Activated T-cell treated with anti-CD3 and anti-CD28 coated beads, Interleukin-2, amount 50 U/mL, for 1 hour (primary cell): ENCODE measurements at regions not wholly inside any gene's neighbourhood (a gene's known extent, or its start where the extent isn't known, plus 50 kb on each side); places are given as distances from the start of the nearest gene placed in this dataset.
"Not testable (repeated sequence)": the region's sequence is repeated elsewhere in the genome, so short reads cannot be mapped to it uniquely, and the experiment has no call there.

Experiments used
- DNase-seq: peaks from one replicate; pipeline ENCODE4 v3.0.0-alpha.2; 2020

GRCh38 chr7:10507032-10507431 lies 466.6 kb upstream of the PHF14 start:
- no peak for DNase-seq

GRCh38 chr7:10521306-10521705 lies 452.4 kb upstream of the PHF14 start:
- no peak for DNase-seq

GRCh38 chr7:10533429-10533828 lies 440.2 kb upstream of the PHF14 start:
- DNase-seq = not testable (repeated sequence)

- DNase-seq = no peak
Observed at GRCh38 chr7:10536561-10536960, 437.1 kb upstream of the PHF14 start.

GRCh38 chr7:10537764-10538163 lies 435.9 kb upstream of the PHF14 start:
- DNase-seq = no peak

GRCh38 chr7:10557375-10557774 lies 416.3 kb upstream of the PHF14 start:
- no peak for DNase-seq

- DNase-seq = no peak
Observed at GRCh38 chr7:10560497-10560896, 413.2 kb upstream of the PHF14 start.

GRCh38 chr7:10568891-10569290 lies 404.8 kb upstream of the PHF14 start:
- DNase-seq = no peak

GRCh38 chr7:10571759-10572158 lies 401.9 kb upstream of the PHF14 start:
- no peak for DNase-seq

- no peak for DNase-seq
Observed at GRCh38 chr7:10577866-10578374, 395.8 kb upstream of the PHF14 start.

GRCh38 chr7:10579561-10579960 lies 394.1 kb upstream of the PHF14 start:
- no peak for DNase-seq

GRCh38 chr7:10584886-10585285 lies 388.8 kb upstream of the PHF14 start:
- DNase-seq = no peak

GRCh38 chr7:10588084-10588483 lies 385.6 kb upstream of the PHF14 start:
- DNase-seq = no peak

- no peak for DNase-seq
Observed at GRCh38 chr7:10592604-10593003, 381.1 kb upstream of the PHF14 start.

- no peak for DNase-seq
Observed at GRCh38 chr7:10593080-10593479, 380.6 kb upstream of the PHF14 start.

GRCh38 chr7:10596827-10597226 lies 376.8 kb upstream of the PHF14 start:
- DNase-seq = no peak

GRCh38 chr7:10604128-10604527 lies 369.5 kb upstream of the PHF14 start:
- no peak for DNase-seq

- no peak for DNase-seq
Observed at GRCh38 chr7:10612950-10613349, 360.7 kb upstream of the PHF14 start.

GRCh38 chr7:10618953-10619352 lies 354.7 kb upstream of the PHF14 start:
- no peak for DNase-seq

GRCh38 chr7:10632712-10633111 lies 341.0 kb upstream of the PHF14 start:
- no peak for DNase-seq

GRCh38 chr7:10634239-10634638 lies 339.4 kb upstream of the PHF14 start:
- no peak for DNase-seq

GRCh38 chr7:10637991-10638390 lies 335.7 kb upstream of the PHF14 start:
- no peak for DNase-seq

- no peak for DNase-seq
Observed at GRCh38 chr7:10643545-10643944, 330.1 kb upstream of the PHF14 start.

GRCh38 chr7:10644849-10645248 lies 328.8 kb upstream of the PHF14 start:
- DNase-seq = no peak

GRCh38 chr7:10646194-10646593 lies 327.5 kb upstream of the PHF14 start:
- DNase-seq = no peak

- DNase-seq = no peak
Observed at GRCh38 chr7:10648289-10648688, 325.4 kb upstream of the PHF14 start.
